ENCODE measurements at regions not wholly inside any gene's neighbourhood (a gene's known extent, or its start where the extent isn't known, plus 50 kb on each side); places are given as distances from the start of the nearest gene placed in this dataset.
"Not testable (repeated sequence)": the region's sequence is repeated elsewhere in the genome, so short reads cannot be mapped to it uniquely, and the experiment has no call there.

DNA sequence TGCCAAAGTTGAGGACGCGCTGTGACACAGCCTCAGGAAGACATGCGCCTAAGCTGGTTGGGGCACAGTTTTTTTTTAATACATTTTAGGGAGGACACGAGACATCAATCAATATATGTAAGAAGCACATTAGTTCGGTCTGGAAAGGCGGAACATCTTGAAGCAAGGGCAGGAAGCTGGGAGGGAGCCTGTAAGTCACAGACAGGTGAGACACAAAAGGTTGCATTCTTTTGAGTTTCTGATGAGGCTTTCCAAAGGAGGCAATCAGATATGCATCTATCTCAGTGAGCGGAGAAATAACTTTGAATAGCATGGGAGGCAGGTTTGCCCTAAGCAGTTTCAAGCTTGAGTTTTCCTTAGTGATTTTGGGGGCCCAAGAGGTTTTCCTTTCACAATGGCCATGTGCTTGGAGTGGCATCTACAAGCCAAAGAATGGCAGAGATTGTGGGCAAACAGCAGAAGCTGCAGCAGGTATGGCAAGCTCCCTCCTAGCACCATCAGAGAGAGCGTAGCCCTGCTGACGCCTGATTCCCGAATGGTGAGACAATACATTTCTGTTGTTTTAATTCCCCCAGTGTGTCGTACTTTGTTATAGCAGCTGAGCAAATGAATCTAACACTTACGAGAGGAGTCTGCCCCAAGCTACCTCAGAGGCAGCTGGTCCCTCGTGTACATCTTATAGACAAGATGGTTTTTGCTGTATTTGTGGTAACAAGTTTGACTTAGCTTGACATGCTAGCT, 99.5 kb upstream of the TMTC4 start:
- TF ChIP-seq, protein P1, sequence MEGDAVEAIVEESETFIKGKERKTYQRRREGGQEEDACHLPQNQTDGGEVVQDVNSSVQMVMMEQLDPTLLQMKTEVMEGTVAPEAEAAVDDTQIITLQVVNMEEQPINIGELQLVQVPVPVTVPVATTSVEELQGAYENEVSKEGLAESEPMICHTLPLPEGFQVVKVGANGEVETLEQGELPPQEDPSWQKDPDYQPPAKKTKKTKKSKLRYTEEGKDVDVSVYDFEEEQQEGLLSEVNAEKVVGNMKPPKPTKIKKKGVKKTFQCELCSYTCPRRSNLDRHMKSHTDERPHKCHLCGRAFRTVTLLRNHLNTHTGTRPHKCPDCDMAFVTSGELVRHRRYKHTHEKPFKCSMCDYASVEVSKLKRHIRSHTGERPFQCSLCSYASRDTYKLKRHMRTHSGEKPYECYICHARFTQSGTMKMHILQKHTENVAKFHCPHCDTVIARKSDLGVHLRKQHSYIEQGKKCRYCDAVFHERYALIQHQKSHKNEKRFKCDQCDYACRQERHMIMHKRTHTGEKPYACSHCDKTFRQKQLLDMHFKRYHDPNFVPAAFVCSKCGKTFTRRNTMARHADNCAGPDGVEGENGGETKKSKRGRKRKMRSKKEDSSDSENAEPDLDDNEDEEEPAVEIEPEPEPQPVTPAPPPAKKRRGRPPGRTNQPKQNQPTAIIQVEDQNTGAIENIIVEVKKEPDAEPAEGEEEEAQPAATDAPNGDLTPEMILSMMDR (conservative IDR thresholded peaks at IDR 0.05; ENCODE audit: control insufficient read depth, insufficient read depth, low read depth, low read length): no peak
- no peak for DNase-seq (ENCODE audit: low read depth)
- H3K4me3 ChIP-seq (ENCODE audit: control insufficient read depth, low read depth, low read length): no peak overlapping the region

DNA sequence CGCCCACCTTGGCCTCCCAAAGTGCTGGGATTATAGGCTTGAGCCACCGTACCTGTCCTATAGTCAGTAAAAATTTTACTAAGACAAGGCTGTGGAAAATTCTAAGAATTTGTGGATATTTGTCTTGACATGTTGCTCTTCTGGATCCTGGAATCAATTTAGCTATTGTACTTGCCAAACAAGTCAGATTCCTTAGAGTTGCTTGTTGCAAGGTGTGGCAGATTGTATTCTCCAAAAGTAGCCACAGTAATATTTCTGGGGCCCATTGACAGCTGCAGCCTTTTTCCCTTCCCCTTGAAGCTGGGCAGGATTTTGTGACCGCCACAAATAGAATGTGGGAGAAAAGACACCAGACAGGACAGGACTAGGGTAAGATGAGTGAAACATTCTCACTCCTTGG, 98.8 kb upstream of the TMTC4 start:
- DNase-seq (ENCODE audit: low read depth): no peak
- TF ChIP-seq, protein P1 (conservative IDR thresholded peaks at IDR 0.05; ENCODE audit: control insufficient read depth, insufficient read depth, low read depth, low read length): no peak
- H3K4me3 ChIP-seq (ENCODE audit: control insufficient read depth, low read depth, low read length): no peak overlapping the region

DNA sequence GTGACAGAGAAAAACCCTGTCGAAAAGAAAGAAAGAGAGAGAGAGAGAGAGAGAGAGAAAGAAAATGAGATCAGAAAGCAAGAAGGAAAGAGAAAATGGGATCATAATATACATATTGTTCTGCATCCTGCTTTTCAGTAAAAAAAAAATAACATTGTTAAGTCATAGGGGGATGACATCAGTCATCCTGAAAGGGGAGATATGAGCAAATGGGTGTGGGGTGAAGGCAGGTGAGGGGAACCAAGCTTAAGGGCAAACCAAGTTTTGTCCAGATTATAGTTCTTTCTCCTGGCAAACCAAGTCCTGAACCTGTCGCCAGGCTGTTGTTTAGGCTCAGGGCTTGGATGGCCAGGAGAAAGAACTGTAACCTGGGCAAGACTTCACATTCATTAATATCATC, 92.6 kb upstream of the TMTC4 start:
- TF ChIP-seq, protein P1 (conservative IDR thresholded peaks at IDR 0.05; ENCODE audit: control insufficient read depth, insufficient read depth, low read depth, low read length): no peak
- DNase-seq (ENCODE audit: low read depth): no peak
- H3K4me3 ChIP-seq (ENCODE audit: control insufficient read depth, low read depth, low read length): no peak overlapping the region

DNA sequence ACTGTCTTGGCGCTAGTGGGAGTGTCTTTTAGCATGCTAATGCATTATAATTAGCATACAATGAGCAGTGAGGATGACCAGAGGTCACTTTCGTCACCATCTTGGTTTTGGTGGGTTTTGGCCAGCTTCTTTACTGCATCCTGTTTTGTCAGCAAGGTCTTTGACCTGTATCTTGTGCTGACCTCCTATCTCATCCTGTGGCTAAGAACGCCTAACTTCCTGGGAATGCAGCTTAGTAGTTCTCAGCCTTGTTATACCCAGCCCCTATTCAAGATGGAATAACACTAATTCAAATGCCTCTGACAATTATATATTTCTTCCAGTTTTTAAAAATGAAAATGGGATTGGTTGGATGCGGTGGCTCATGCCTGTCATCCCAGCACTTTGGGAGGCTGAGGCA, 92.0 kb upstream of the TMTC4 start:
- not testable (repeated sequence) for DNase-seq (ENCODE audit: low read depth); H3K4me3 ChIP-seq (ENCODE audit: control insufficient read depth, low read depth, low read length)

DNA sequence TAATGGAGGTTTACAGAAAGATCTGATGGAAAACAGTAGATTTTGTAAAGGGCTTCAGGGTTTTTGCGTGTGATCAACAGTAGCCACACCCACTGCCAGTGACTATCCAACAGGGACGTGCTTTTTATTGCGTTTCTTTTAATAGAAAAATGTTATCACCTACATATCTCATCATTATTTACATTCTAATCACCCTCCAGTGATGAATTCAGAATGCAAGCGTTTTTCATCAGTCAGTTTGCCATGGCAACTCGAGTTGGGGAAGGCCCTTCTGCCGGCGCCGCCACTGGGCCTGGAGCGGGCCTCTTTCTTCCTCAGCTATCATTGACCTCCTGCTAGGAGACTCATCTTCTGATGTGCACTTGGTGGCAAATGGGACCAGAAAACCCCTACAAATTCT, 90.3 kb upstream of the TMTC4 start:
- DNase-seq (ENCODE audit: low read depth): no peak
- TF ChIP-seq, protein P1 (conservative IDR thresholded peaks at IDR 0.05; ENCODE audit: control insufficient read depth, insufficient read depth, low read depth, low read length): no peak
- H3K4me3 ChIP-seq (ENCODE audit: control insufficient read depth, low read depth, low read length): no peak overlapping the region

DNA sequence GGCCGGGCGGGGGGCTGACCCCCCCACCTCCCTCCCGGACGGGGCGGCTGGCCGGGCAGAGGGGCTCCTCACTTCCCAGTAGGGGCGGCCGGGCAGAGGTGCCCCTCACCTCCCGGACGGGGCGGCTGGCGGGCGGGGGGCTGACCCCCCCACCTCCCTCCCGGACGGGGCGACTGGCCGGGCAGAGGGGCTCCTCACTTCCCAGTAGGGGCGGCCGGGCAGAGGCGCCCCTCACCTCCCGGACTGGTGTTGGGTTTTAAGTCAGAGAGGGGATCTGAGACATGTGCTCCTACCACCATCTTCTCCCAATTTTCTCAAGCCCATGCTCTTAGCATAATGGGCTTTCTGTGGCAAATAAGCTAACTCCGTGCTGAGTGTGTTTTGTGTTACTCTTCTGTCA, 87.5 kb upstream of the TMTC4 start:
- DNase-seq (ENCODE audit: low read depth); H3K4me3 ChIP-seq (ENCODE audit: control insufficient read depth, low read depth, low read length): not testable (repeated sequence)

DNA sequence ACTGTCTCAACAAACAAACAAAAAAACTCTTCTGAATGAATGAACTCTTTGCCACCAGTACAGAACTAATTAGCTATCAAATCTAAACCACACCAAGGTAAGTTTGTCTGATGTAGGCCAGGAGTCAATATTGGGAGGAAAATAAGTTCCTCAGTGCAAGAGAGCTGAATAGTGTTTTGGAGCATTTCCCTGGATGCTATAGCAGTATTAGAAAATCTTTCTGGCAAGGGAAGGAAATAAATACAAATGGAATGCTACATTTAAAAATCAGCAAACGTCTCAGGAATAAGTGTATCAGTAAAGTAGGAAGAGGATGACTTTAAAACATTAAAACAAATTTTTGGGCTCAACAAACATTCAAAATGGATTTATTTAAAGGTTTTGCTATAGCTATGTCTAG, 81.3 kb upstream of the TMTC4 start:
- TF ChIP-seq, protein P1 (conservative IDR thresholded peaks at IDR 0.05; ENCODE audit: control insufficient read depth, insufficient read depth, low read depth, low read length): no peak
- H3K4me3 ChIP-seq (ENCODE audit: control insufficient read depth, low read depth, low read length): no peak overlapping the region
- DNase-seq (ENCODE audit: low read depth): no peak

DNA sequence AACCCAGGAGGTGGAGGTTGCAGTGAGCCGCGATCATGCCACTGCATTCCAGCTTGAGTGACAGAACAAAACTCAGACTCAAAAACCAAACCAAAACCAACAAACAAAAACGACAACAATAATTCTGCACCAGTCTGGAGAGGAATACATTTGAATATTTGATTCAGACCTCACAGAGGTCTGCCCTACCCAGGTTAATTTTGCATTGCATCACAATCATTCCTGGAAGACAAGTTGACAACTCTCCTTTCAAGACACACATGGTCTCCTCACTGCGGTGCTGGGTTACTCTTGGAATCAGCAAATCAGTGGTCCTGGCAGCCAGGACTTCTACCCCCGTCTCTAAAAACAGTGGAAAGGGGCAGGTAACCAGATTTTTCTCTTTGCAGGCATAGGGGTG, 79.9 kb upstream of the TMTC4 start:
- DNase-seq (ENCODE audit: low read depth): no peak
- TF ChIP-seq, protein P1 (conservative IDR thresholded peaks at IDR 0.05; ENCODE audit: control insufficient read depth, insufficient read depth, low read depth, low read length): no peak

More for the DNA sequence above, 79.9 kb upstream of the TMTC4 start:
- no peak overlapping the region for H3K4me3 ChIP-seq (ENCODE audit: control insufficient read depth, low read depth, low read length)

Measured in fibroblast of mammary gland (primary cell).